Panc1 (cell line): ENCODE measurements at regions not wholly inside any gene's neighbourhood (a gene's known extent, or its start where the extent isn't known, plus 50 kb on each side); places are given as distances from the start of the nearest gene placed in this dataset.

Source experiments
- ATAC-seq: fragments of 200-7000 bp; cut with Tn5 transposase; 2 replicates; pipeline ENCODE4 v1.9.1; 2020; ENCODE audit warnings: mild to moderate bottlenecking, moderate library complexity
- BruUV-seq: library from RNA; stranded (reverse); fragments of 400-500 nt; replicated peaks from 2 replicates; lab custom pipeline; 2021; lab: Mats Ljungman, UMichigan
- CTCF ChIA-PET: fragments of 300-600 bp; sonication (Branson Sonifier 250); formaldehyde crosslinking; loops from one replicate; lab custom pipeline; 2022; ENCODE audit warnings: antibody characterized with exemption; lab: Charles Lee
- POLR2A ChIA-PET: fragments of 300-600 bp; sonication (Branson Sonifier 250); formaldehyde crosslinking; loops from one replicate; lab custom pipeline; 2022; ENCODE audit warnings: antibody characterized with exemption; lab: Charles Lee
- DNase-seq: peaks from one replicate; pipeline ENCODE4 v3.0.0-alpha.2; 2010; ENCODE audit warnings: low read depth, low spot score
- H3K27ac ChIP-seq: 2 replicates; pipeline ENCODE4 v1.5.1; 2011; ENCODE audit warnings: mild to moderate bottlenecking, low read length, inconsistent platforms
- H3K27me3 ChIP-seq: fragments of 200-500 bp; sonication (Bioruptor generic); 2 replicates; pipeline ENCODE4 v1.6.0; 2014; ENCODE audit warnings: low read length, inconsistent platforms; ENCODE audit not compliant: control insufficient read depth, insufficient read depth
- H3K36me3 ChIP-seq: fragments of 200-500 bp; sonication (Bioruptor generic); 2 replicates; pipeline ENCODE4 v1.5.1; 2014; ENCODE audit warnings: inconsistent platforms, mild to moderate bottlenecking, low read length, moderate library complexity; ENCODE audit not compliant: control insufficient read depth, insufficient read depth
- H3K4me1 ChIP-seq: 2 replicates; pipeline ENCODE4 v1.5.1; 2011; ENCODE audit warnings: inconsistent platforms, mild to moderate bottlenecking, low read length, moderate library complexity; ENCODE audit not compliant: control insufficient read depth, insufficient read depth
- H3K4me3 ChIP-seq, 2 experiments: 2 replicates each; pipeline ENCODE4 v1.5.1; 2011 to 2012; ENCODE audit warnings: low read depth in 2 of 2, low read length in 2 of 2, mild to moderate bottlenecking in 2 of 2, inconsistent platforms in 1 of 2, moderate library complexity in 1 of 2
- H3K9me3 ChIP-seq: fragments of 200-500 bp; sonication (Bioruptor generic); 2 replicates; pipeline ENCODE4 v1.5.1; 2014; ENCODE audit warnings: low read depth, mild to moderate bottlenecking, inconsistent platforms, low read length, moderate library complexity; ENCODE audit not compliant: control insufficient read depth, insufficient read depth
- CTCF ChIP-seq: fragments of 450-650 bp; IDR thresholded peaks from 2 replicates; pipeline ENCODE4 v1.5.1; 2017; ENCODE audit warnings: mild to moderate bottlenecking
- POLR2AphosphoS5 ChIP-seq: IDR thresholded peaks from 2 replicates; pipeline ENCODE4 v1.6.1; 2012; ENCODE audit warnings: mild to moderate bottlenecking, low read depth, low read length, moderate library complexity
- SIN3A ChIP-seq: IDR thresholded peaks from 2 replicates; pipeline ENCODE4 v1.6.1; 2012; ENCODE audit warnings: low read depth, mild to moderate bottlenecking, low read length, moderate library complexity, borderline replicate concordance; ENCODE audit not compliant: insufficient read depth
- TCF7L2 ChIP-seq: IDR thresholded peaks from 2 replicates; pipeline ENCODE4 v1.6.1; 2011; ENCODE audit warnings: mild to moderate bottlenecking, low read depth, low read length, inconsistent platforms
- in situ Hi-C: cut with HindIII; loops from 2 replicates; pipeline ENCODE4 v1.10.0; 2016; ENCODE audit warnings: low sequenced_read_pairs, low pct_unique_long_range_greater_than_20kb
- intact Hi-C: fragments of 100-400 bp; cut with micrococcal nuclease; formaldehyde crosslinking; loops from one replicate; pipeline ENCODE4 v1.10.0; 2022; ENCODE audit not compliant: unreplicated experiment
- TF ChIP-seq, protein P1 (sequence below), 2 experiments: IDR thresholded peaks; 2 replicates each; pipeline ENCODE4 v1.6.1; 2011 to 2012; ENCODE audit warnings: low read depth in 2 of 2, control low read depth in 1 of 2, low read length in 1 of 2, mild to moderate bottlenecking in 1 of 2, moderate library complexity in 1 of 2; ENCODE audit not compliant: insufficient read depth in 1 of 2

- in situ Hi-C loops (no loop called here), intact Hi-C loops (no loop called here)
- H3K27ac ChIP-seq, result no peak overlapping the region
- TF ChIP-seq, protein P1, sequence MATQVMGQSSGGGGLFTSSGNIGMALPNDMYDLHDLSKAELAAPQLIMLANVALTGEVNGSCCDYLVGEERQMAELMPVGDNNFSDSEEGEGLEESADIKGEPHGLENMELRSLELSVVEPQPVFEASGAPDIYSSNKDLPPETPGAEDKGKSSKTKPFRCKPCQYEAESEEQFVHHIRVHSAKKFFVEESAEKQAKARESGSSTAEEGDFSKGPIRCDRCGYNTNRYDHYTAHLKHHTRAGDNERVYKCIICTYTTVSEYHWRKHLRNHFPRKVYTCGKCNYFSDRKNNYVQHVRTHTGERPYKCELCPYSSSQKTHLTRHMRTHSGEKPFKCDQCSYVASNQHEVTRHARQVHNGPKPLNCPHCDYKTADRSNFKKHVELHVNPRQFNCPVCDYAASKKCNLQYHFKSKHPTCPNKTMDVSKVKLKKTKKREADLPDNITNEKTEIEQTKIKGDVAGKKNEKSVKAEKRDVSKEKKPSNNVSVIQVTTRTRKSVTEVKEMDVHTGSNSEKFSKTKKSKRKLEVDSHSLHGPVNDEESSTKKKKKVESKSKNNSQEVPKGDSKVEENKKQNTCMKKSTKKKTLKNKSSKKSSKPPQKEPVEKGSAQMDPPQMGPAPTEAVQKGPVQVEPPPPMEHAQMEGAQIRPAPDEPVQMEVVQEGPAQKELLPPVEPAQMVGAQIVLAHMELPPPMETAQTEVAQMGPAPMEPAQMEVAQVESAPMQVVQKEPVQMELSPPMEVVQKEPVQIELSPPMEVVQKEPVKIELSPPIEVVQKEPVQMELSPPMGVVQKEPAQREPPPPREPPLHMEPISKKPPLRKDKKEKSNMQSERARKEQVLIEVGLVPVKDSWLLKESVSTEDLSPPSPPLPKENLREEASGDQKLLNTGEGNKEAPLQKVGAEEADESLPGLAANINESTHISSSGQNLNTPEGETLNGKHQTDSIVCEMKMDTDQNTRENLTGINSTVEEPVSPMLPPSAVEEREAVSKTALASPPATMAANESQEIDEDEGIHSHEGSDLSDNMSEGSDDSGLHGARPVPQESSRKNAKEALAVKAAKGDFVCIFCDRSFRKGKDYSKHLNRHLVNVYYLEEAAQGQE (IDR thresholded peaks at IDR 0.05; ENCODE audit: insufficient read depth in 1 of 2, low read depth in 2 of 2, low read length in 1 of 2), result no peak
- TF ChIP-seq CTCF (no peak), TCF7L2 (no peak), POLR2AphosphoS5 (no peak), SIN3A (no peak)
- POLR2A ChIA-PET, result no interaction called here
- no peaks in the 10 kb centered on the region for H3K4me1 ChIP-seq
- CTCF ChIA-PET, result no interaction called here
- BruUV-seq, result no TSS peak
- no peak for DNase-seq
- H3K4me3 ChIP-seq, result no peak overlapping the region
- no peaks in the 10 kb centered on the region for H3K27me3 ChIP-seq
- no peaks in the 10 kb centered on the region for H3K9me3 ChIP-seq
- no peaks in the 10 kb centered on the region for H3K36me3 ChIP-seq
- no peak for ATAC-seq
Observed at GRCh38 chr3:106675451-106675850, 701.8 kb upstream of the CCDC54 start.

DNA sequence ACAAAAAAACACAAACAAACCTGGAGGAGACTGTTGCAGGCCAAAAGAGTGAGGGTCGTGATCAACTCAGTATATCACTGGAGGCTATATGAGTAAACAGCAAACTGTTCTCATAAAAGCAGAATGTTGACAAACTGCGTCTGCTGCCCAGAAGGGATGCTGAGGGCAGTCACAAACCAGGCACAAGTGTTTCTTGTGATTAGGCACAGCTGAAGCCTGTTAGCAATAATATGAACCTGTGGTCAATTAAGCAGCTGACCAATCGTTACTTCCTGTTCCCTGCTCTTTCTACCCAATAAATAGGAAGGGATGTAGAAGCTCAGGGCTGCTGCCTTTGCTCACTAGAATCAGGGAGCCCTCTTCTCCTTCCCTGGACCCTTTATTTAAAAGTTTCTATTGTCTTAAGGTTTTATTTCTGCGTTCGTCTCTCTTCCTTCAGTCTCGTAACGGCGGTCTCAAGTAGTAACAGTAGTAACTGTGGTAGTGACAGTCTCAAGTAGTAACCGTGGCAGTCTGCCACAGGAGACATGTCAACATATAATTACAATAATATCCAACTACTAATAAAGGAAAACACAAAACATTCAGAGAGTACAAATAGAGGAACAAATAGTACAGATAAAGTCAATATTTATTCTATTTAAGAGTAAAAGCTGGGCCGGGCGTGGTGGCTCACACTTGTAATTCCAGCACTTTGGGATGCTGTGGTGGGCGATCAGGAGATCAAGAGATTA, 698.4 kb upstream of the CCDC54 start:
- in situ Hi-C loops, result no loop called here
- TF ChIP-seq POLR2AphosphoS5 (no peak), CTCF (no peak), SIN3A (no peak), TCF7L2 (no peak)
- TF ChIP-seq, protein P1 (IDR thresholded peaks at IDR 0.05; ENCODE audit: insufficient read depth in 1 of 2, low read depth in 2 of 2, low read length in 1 of 2), result no peak
- DNase-seq (no peak), ATAC-seq (no peak)
- intact Hi-C loops, result no loop called here
- Histone ChIP-seq H3K36me3 (no peaks in the 10 kb centered on the region), H3K4me1 (no peaks in the 10 kb centered on the region), H3K27me3 (no peaks in the 10 kb centered on the region), H3K9me3 (no peaks in the 10 kb centered on the region), H3K27ac (no peak overlapping the region), H3K4me3 (no peak overlapping the region)
- no TSS peak for BruUV-seq
- POLR2A ChIA-PET, result no interaction called here
- CTCF ChIA-PET, result no interaction called here
